ENCODE measurements at regions not wholly inside any gene's neighbourhood (a gene's known extent, or its start where the extent isn't known, plus 50 kb on each side); places are given as distances from the start of the nearest gene placed in this dataset.

- no peak for TF ChIP-seq CTCF (IDR thresholded peaks at IDR 0.05)
- TF ChIP-seq POLR2A (IDR thresholded peaks at IDR 0.05), result no peak
- no peak for TF ChIP-seq EP300 (IDR thresholded peaks at IDR 0.05; ENCODE audit: low read depth)
- TF ChIP-seq POLR2AphosphoS5 (IDR thresholded peaks at IDR 0.05), result no peak
Measured at GRCh38 chr19:31534231-31534630, 185.0 kb upstream of the TSHZ3 start.

Measured in transverse colon (tissue), 4 donors.